OCI-LY7 (cell line): ENCODE measurements at regions not wholly inside any gene's neighbourhood (a gene's known extent, or its start where the extent isn't known, plus 50 kb on each side); places are given as distances from the start of the nearest gene placed in this dataset.

Source experiments
- CTCF ChIP-seq: fragments of 200-600 bp; sonication (generic); conservative IDR thresholded peaks from 2 replicates; pipeline ENCODE4 v1.5.1; 2014; ENCODE audit warnings: mild to moderate bottlenecking, antibody characterized with exemption, low read length, moderate library complexity, mixed read lengths
- EZH2phosphoT487 ChIP-seq: fragments of 200-600 bp; sonication (generic); IDR thresholded peaks from 2 replicates; pipeline ENCODE4 v1.6.1; 2018; ENCODE audit warnings: low read depth, borderline replicate concordance, mild to moderate bottlenecking, mixed run types, antibody characterized with exemption, low read length, moderate library complexity, mixed read lengths

DNA sequence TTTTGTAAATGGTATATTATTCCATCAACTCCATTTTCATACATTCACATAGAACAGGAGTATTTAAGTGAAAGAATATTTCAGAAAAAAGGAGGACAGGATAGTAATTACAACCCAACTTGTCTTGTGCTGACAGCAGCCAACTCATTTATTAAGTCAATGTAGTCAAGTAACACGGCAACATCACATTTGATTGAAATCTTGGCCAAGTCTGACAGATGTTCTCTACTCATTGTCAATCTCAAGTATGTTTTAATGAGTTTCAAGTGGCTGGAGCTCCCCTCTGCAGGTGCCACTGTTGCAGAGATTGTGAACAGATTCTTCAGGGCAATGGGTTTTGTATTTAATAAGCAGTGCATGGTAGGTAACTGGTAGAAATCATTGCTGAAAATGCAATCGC lies 332.5 kb downstream of the C4orf33 start:
- no peak for TF ChIP-seq CTCF
- TF ChIP-seq EZH2phosphoT487: no peak
